GM12878 (cell line): ENCODE measurements at regions not wholly inside any gene's neighbourhood (a gene's known extent, or its start where the extent isn't known, plus 50 kb on each side); places are given as distances from the start of the nearest gene placed in this dataset.

Experiments
- ATAC-seq: fragments of 200-7000 bp; cut with Tn5 transposase; 3 replicates; pipeline ENCODE4 v1.9.1; 2020; ENCODE audit warnings: mild to moderate bottlenecking, moderate library complexity
- BruUV-seq: library from RNA; stranded (reverse); fragments of 400-500 nt; replicated peaks from 2 replicates; lab custom pipeline; 2021; lab: Mats Ljungman, UMichigan
- CTCF ChIA-PET: fragments of 300-600 bp; sonication (Branson Sonifier 250); formaldehyde crosslinking; extraction: SDS; loops from one replicate; lab custom pipeline; 2021; ENCODE audit warnings: inconsistent platforms; lab: Yijun Ruan, JAX
- POLR2A ChIA-PET: fragments of 350-600 bp; formaldehyde crosslinking; extraction: SDS; loops from one replicate; lab custom pipeline; 2021; ENCODE audit warnings: inconsistent platforms; lab: Charles Lee
- RAD21 ChIA-PET: fragments of 300-600 bp; sonication (Branson Sonifier 250); formaldehyde crosslinking; loops from one replicate; lab custom pipeline; 2023; ENCODE audit warnings: antibody characterized with exemption; ENCODE audit not compliant: unreplicated experiment; lab: Charles Lee
- SMC1A ChIA-PET: fragments of 300-600 bp; sonication (Branson Sonifier 250); formaldehyde crosslinking; loops from one replicate; lab custom pipeline; 2023; ENCODE audit not compliant: unreplicated experiment, uncharacterized antibody; lab: Charles Lee
- DNase-seq: peaks from one replicate; pipeline ENCODE4 v3.0.0-alpha.2; 2011; ENCODE audit warnings: low read depth, low spot score
- FAIRE-seq: peaks from 3 replicates; lab custom pipeline; 2011; peaks lifted over from hg19 to GRCh38; lab: Jason Lieb, UNC
- H2AFZ ChIP-seq: 2 replicates; pipeline ENCODE4 v1.6.0; 2011; ENCODE audit warnings: low read depth, low read length, control low read depth; ENCODE audit not compliant: control insufficient read depth
- H3K27ac ChIP-seq: 2 replicates; pipeline ENCODE4 v1.5.1; 2011; ENCODE audit warnings: control low read depth; ENCODE audit not compliant: control insufficient read depth, insufficient read depth
- H3K27me3 ChIP-seq, 2 experiments: replicated peaks in 1 of 2; 2 replicates each; pipeline versions ENCODE4 v1.6.0 to v1.6.1; 2011; ENCODE audit warnings: low read length in 1 of 2; ENCODE audit not compliant: control insufficient read depth in 2 of 2, insufficient read depth in 2 of 2
- H3K36me3 ChIP-seq, 2 experiments: 2 replicates each; pipeline ENCODE4 v1.5.1; 2011; ENCODE audit warnings: low read length in 1 of 2; ENCODE audit not compliant: control insufficient read depth in 2 of 2, insufficient read depth in 2 of 2
- H3K4me1 ChIP-seq: 2 replicates; pipeline ENCODE4 v1.6.1; 2011; ENCODE audit warnings: mild to moderate bottlenecking, low read length, moderate library complexity, mixed read lengths; ENCODE audit not compliant: control insufficient read depth, insufficient read depth
- H3K4me2 ChIP-seq: 2 replicates; pipeline ENCODE4 v1.6.0; 2011; ENCODE audit warnings: control low read depth; ENCODE audit not compliant: control insufficient read depth, insufficient read depth
- H3K4me3 ChIP-seq: fragments of 200-600 bp; sonication (generic); 2 replicates; pipeline ENCODE4 v1.5.1; 2016
- H3K79me2 ChIP-seq: 2 replicates; pipeline ENCODE4 v1.6.0; 2011; ENCODE audit warnings: low read length; ENCODE audit not compliant: control insufficient read depth, insufficient read depth
- H3K9ac ChIP-seq: 2 replicates; pipeline ENCODE4 v1.8.0; 2011; ENCODE audit warnings: low read length, control low read depth, mixed read lengths; ENCODE audit not compliant: control insufficient read depth, insufficient read depth
- H3K9me3 ChIP-seq: replicated peaks from 3 replicates; pipeline ENCODE4 v1.5.1; 2011; ENCODE audit warnings: mild to moderate bottlenecking, low read length; ENCODE audit not compliant: control insufficient read depth, insufficient read depth
- H4K20me1 ChIP-seq: 2 replicates; pipeline ENCODE4 v1.6.0; 2011; ENCODE audit not compliant: control insufficient read depth, insufficient read depth
- GATAD2B ChIP-seq: fragments of 450-650 bp; conservative IDR thresholded peaks from 2 replicates; pipeline ENCODE4 v1.6.1; 2017; ENCODE audit warnings: low read depth, mild to moderate bottlenecking, moderate library complexity
- HDAC6 ChIP-seq: fragments of 200-600 bp; sonication (generic); IDR thresholded peaks from one replicate; pipeline ENCODE4 v1.8.0; 2017; ENCODE audit warnings: antibody characterized with exemption; ENCODE audit not compliant: unreplicated experiment
- LARP7 ChIP-seq: fragments of 450-650 bp; IDR thresholded peaks from 2 replicates; pipeline ENCODE4 v1.6.1; 2017; ENCODE audit warnings: mild to moderate bottlenecking
- NKRF ChIP-seq: fragments of 450-650 bp; conservative IDR thresholded peaks from 2 replicates; pipeline ENCODE4 v1.6.1; 2017; ENCODE audit warnings: mild to moderate bottlenecking, moderate library complexity
- PRDM15 ChIP-seq: fragments of 450-650 bp; formaldehyde crosslinking; IDR thresholded peaks from 2 replicates; pipeline ENCODE4 v1.4.0; 2020; ENCODE audit warnings: mild to moderate bottlenecking, moderate library complexity
- SMARCA5 ChIP-seq: fragments of 450-650 bp; IDR thresholded peaks from 2 replicates; pipeline ENCODE4 v1.6.1; 2017; ENCODE audit warnings: mild to moderate bottlenecking
- SP1 ChIP-seq: IDR thresholded peaks from one replicate; pipeline ENCODE4 v1.6.1; 2011; ENCODE audit warnings: low read depth, low read length
- SRF ChIP-seq, 2 experiments: IDR thresholded peaks; 2 replicates each; pipeline ENCODE4 v1.6.1; 2011; ENCODE audit warnings: low read depth in 2 of 2, low read length in 2 of 2, mild to moderate bottlenecking in 1 of 2, moderate library complexity in 1 of 2
- SUZ12 ChIP-seq: fragments of 200-600 bp; sonication (generic); IDR thresholded peaks from one replicate; pipeline ENCODE4 v1.6.1; 2018; ENCODE audit warnings: antibody characterized with exemption, mild to moderate bottlenecking; ENCODE audit not compliant: unreplicated experiment
- TARDBP ChIP-seq: IDR thresholded peaks from 2 replicates; pipeline ENCODE4 v1.6.1; 2016; ENCODE audit warnings: borderline replicate concordance
- ZBED1 ChIP-seq: IDR thresholded peaks from 2 replicates; pipeline ENCODE4 v1.6.1; 2016; ENCODE audit warnings: borderline replicate concordance
- WGBS: methylation state at CpG from one replicate; pipeline ENCODE4 v1.1.6; 2016; ENCODE audit warnings: low lambda C conversion rate; ENCODE audit not compliant: insufficient replicate concordance, insufficient coverage; ENCODE audit errors: missing lambda C conversion rate; 5-methylcytosine and 5-hydroxymethylcytosine counted together
- in situ Hi-C: fragments of 300-500 bp; cut with MboI; formaldehyde crosslinking; loops from 9 replicates; pipeline ENCODE4 v1.14.3; 2018; ENCODE audit warnings: mixed read lengths
- intact Hi-C: fragments of 100-400 bp; cut with micrococcal nuclease; formaldehyde crosslinking; loops from one replicate; pipeline ENCODE4 v1.14.2; 2022; ENCODE audit not compliant: unreplicated experiment
- TF ChIP-seq, protein P1 (sequence below): fragments of 450-650 bp; IDR thresholded peaks from 2 replicates; pipeline ENCODE4 v1.6.1; 2017; ENCODE audit warnings: borderline replicate concordance
- TF ChIP-seq, protein P2 (sequence below): fragments of 450-650 bp; IDR thresholded peaks from 2 replicates; pipeline ENCODE4 v1.6.1; 2018; ENCODE audit warnings: borderline replicate concordance, mild to moderate bottlenecking; ENCODE audit not compliant: partially characterized antibody
- TF ChIP-seq, protein P3 (sequence below): IDR thresholded peaks from 2 replicates; pipeline ENCODE4 v1.6.1; 2012; ENCODE audit warnings: low read depth, low read length, improper control_type of control experiment

DNA sequence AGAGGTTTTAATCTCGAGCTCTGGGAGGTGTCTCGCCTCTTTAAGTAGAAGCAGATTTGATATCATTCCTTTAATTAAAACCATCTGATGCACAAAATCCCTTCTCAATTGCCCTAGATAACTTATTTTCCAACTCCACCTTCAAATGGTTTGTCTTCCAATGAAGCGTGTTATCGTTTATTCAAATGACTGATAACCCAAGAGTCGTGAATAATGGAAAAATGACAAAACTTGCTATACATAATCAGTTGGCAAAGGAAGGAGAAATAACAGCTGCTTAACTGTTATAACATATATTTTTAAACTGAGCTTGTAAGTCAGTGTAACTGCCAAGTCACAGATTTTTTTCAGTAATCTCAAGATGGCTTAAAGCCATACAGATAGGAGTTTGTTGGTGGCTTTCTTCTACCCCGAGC lies 144.6 kb downstream of the QPCT start:
- Histone ChIP-seq H3K27me3 (no peaks in the 10 kb centered on the region), H3K4me2 (no peak overlapping the region), H2AFZ (no peak overlapping the region), H3K9me3 (no peaks in the 10 kb centered on the region), H4K20me1 (no peaks in the 10 kb centered on the region), H3K27ac (no peak overlapping the region), H3K4me1 (no peaks in the 10 kb centered on the region), H3K4me3 (no peak overlapping the region), H3K9ac (no peak overlapping the region), H3K36me3 (no peaks in the 10 kb centered on the region), H3K79me2 (no peaks in the 10 kb centered on the region)
- FAIRE-seq (no peak), ATAC-seq (no peak), DNase-seq (no peak)
- SMC1A ChIA-PET = interaction anchor here (1.1 to 1.7 kb wide), 6 partner anchors 9 to 111 kb away, joined by 3 to 9 read pairs (median 4); no protein-coding TSS in a partner anchor
- WGBS = 55% methylated on average over 6 of the region's 6 CpGs
- no TSS peak for BruUV-seq
- in situ Hi-C loops (no loop called here), intact Hi-C loops (no loop called here)
- RAD21 ChIA-PET = interaction anchor here (1.2 kb wide), 1 partner anchor 9 kb away, joined by 4 read pairs; no protein-coding TSS in a partner anchor
- CTCF ChIA-PET = interaction anchor here (0.9 to 1.3 kb wide), 3 partner anchors 9 to 93 kb away, joined by 3 to 8 read pairs (median 6); no protein-coding TSS in a partner anchor
- POLR2A ChIA-PET = interaction anchor here (0.6 to 1.3 kb wide), 3 partner anchors 10 to 160 kb away, joined by 4 to 11 read pairs (median 4); no protein-coding TSS in a partner anchor
- TF ChIP-seq, protein P1, sequence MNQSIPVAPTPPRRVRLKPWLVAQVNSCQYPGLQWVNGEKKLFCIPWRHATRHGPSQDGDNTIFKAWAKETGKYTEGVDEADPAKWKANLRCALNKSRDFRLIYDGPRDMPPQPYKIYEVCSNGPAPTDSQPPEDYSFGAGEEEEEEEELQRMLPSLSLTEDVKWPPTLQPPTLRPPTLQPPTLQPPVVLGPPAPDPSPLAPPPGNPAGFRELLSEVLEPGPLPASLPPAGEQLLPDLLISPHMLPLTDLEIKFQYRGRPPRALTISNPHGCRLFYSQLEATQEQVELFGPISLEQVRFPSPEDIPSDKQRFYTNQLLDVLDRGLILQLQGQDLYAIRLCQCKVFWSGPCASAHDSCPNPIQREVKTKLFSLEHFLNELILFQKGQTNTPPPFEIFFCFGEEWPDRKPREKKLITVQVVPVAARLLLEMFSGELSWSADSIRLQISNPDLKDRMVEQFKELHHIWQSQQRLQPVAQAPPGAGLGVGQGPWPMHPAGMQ = no peak
- TF ChIP-seq GATAD2B (no peak), TARDBP (no peak), SP1 (no peak), HDAC6 (no peak), SRF (IDR thresholded peaks at IDR 0.05; ENCODE audit: low read depth in 2 of 2, low read length in 2 of 2) (no peak), LARP7 (no peak), PRDM15 (no peak), ZBED1 (no peak), SUZ12 (no peak), SMARCA5 (no peak), NKRF (no peak)
- TF ChIP-seq, protein P2, sequence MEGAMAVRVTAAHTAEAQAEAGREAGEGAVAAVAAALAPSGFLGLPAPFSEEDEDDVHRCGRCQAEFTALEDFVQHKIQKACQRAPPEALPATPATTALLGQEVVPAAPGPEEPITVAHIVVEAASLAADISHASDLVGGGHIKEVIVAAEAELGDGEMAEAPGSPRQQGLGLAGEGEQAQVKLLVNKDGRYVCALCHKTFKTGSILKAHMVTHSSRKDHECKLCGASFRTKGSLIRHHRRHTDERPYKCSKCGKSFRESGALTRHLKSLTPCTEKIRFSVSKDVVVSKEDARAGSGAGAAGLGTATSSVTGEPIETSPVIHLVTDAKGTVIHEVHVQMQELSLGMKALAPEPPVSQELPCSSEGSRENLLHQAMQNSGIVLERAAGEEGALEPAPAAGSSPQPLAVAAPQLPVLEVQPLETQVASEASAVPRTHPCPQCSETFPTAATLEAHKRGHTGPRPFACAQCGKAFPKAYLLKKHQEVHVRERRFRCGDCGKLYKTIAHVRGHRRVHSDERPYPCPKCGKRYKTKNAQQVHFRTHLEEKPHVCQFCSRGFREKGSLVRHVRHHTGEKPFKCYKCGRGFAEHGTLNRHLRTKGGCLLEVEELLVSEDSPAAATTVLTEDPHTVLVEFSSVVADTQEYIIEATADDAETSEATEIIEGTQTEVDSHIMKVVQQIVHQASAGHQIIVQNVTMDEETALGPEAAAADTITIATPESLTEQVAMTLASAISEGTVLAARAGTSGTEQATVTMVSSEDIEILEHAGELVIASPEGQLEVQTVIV = no peak
- TF ChIP-seq, protein P3, sequence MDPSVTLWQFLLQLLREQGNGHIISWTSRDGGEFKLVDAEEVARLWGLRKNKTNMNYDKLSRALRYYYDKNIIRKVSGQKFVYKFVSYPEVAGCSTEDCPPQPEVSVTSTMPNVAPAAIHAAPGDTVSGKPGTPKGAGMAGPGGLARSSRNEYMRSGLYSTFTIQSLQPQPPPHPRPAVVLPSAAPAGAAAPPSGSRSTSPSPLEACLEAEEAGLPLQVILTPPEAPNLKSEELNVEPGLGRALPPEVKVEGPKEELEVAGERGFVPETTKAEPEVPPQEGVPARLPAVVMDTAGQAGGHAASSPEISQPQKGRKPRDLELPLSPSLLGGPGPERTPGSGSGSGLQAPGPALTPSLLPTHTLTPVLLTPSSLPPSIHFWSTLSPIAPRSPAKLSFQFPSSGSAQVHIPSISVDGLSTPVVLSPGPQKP = no peak
